Stomach (tissue), 4 donors: ENCODE measurements at regions not wholly inside any gene's neighbourhood (a gene's known extent, or its start where the extent isn't known, plus 50 kb on each side); places are given as distances from the start of the nearest gene placed in this dataset.

Source experiments
- CTCF ChIP-seq, 7 experiments: fragments of 450-650 bp in 4 of 7; fragments of 200-600 bp in 3 of 7; sonication (generic) in 3 of 7; IDR thresholded peaks; one replicate each; pipeline ENCODE4 v1.5.1; 2016 to 2019; ENCODE audit warnings: antibody characterized with exemption in 7 of 7, control low read depth in 2 of 7, mild to moderate bottlenecking in 1 of 7
- EP300 ChIP-seq: sonication (generic); formaldehyde crosslinking; IDR thresholded peaks from one replicate; pipeline ENCODE4 v1.6.1; 2017; ENCODE audit warnings: antibody characterized with exemption
- POLR2A ChIP-seq, 4 donors: fragments of 450-650 bp; IDR thresholded peaks; one replicate each; pipeline ENCODE4 v1.6.1; 2016; ENCODE audit warnings: antibody characterized with exemption in 4 of 4, control low read depth in 2 of 4, mild to moderate bottlenecking in 1 of 4, moderate library complexity in 1 of 4
- POLR2AphosphoS5 ChIP-seq, 3 donors: sonication (generic); formaldehyde crosslinking; IDR thresholded peaks; one replicate each; pipeline ENCODE4 v1.6.1; 2016; ENCODE audit warnings: antibody characterized with exemption in 3 of 3

DNA sequence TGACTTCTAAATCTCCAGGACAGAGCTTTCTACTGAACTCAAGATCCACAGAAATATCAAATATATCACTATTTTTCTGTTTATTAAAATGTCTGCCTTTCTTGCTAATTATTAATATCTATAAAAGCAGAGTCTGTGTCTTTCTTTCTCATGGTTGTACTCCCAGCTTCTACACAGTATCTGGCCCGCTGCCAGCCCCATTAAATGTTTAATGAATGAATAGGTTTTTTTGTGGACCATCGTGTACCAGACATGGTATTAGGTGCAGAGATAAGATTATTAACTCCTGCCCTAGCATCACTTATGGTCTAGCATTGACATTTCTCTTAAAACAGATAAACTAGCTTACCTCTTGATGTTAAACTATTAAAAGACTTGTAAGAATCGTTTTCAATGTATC lies 111.4 kb upstream of the RBMS3 start:
- TF ChIP-seq CTCF (IDR thresholded peaks at IDR 0.05), result no peak
- no peak for TF ChIP-seq EP300
- TF ChIP-seq POLR2A (IDR thresholded peaks at IDR 0.05), result no peak
- TF ChIP-seq POLR2AphosphoS5 (IDR thresholded peaks at IDR 0.05), result no peak
